SIG-M5 treated with dmso at 0.1 percent for 504 hours (cell line): ENCODE measurements at regions not wholly inside any gene's neighbourhood (a gene's known extent, or its start where the extent isn't known, plus 50 kb on each side); places are given as distances from the start of the nearest gene placed in this dataset.
"Not testable (repeated sequence)": the region's sequence is repeated elsewhere in the genome, so short reads cannot be mapped to it uniquely, and the experiment has no call there.

ENCODE experiments used
- DNase-seq: peaks from one replicate; lab custom pipeline; 2025; ENCODE audit not compliant: unreplicated experiment; lab: John Stamatoyannopoulos, UW

DNA sequence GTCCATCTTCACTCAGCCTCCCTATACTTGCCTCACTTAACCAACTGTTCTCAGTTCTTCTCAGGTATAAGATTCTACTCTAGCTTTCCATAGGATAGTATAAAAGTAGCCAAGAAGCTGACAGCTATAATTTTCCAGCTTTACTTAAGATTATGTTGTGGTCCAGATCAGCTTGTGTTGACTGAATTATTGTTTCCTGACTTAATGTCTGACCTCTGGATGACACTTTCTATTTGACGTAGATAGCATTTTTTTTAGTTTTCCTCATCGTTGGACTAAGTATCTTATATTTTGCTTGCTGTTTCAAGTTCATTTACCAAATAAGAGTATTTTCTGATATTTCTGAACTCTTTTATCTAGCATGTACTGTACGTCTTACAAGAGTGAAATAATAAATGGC lies 1272.5 kb upstream of the CDH2 start:
- DNase-seq: no peak

DNA sequence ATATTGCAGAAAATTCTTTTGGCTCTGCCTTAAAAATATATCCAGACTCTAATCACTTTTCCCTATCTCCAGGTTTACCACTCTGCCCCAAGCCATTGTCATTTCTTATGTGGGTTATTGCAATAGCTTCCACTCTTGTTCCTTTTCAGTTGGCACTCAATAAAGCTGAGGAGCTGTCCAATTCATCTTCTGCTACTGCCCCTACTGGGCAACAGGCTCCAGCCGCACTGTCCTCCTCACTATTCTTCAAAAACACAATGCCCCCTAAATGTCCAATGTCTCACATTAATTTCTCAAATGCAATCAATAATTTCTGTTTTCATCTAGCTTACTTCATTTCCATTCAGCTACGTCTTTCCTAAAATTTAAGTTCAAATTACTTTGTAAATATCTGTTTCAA lies 1262.5 kb upstream of the CDH2 start:
- no peak for DNase-seq

DNA sequence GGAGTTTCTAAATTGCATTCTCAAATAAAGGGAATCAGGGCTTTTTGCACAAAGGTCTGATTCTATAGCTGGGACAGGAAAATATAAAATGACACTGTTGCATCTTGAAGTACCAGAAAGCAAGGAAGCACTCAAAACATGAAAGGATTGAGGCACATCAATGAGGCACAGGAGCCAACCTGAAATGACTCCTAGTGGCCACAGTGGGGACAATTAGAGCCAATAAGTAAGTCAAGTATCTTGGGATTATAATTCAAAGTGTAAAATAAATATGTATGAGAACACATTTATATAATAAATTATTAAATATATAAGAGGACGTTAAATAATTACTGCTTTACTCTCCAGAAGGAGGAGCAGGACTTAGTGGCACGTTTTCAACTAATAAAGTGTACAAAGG lies 1259.5 kb upstream of the CDH2 start:
- DNase-seq: no peak

DNA sequence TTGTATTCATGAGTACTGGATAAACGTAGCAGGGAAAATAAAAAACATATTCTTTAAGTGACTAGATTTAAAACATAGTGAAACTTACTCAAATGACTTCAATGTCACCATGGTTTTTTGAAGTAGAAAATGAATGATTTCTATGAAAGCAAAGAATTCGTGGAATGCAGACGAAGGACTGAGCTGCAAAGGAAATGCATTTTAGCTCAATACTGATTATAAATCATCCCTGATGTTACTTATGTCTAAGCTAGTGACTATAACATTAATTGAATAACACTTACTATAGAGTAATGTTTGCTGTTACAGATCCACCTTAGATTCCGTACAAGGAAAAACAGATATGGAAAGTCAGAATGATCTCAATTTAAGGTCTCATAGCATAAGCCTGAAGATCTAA lies 1257.7 kb upstream of the CDH2 start:
- no peak for DNase-seq

DNA sequence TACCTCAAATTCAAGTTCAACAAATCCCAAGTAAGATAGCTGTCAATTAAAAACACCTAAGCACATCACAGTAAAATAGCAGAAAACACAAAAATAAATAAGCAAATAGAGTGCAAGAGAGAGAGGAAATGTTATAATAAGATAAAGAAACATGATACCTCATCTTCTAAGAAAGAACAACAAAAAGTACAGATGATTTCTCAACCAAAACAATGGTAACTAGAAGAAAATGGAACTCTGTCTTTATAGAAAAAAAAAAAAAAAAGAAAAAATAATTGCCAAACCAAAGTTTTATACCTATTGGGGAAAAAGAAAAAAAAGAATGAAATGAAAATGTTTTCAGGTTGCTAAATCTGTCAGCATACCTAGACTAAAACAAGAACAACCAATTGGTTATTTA lies 1253.5 kb upstream of the CDH2 start:
- DNase-seq: no peak

DNA sequence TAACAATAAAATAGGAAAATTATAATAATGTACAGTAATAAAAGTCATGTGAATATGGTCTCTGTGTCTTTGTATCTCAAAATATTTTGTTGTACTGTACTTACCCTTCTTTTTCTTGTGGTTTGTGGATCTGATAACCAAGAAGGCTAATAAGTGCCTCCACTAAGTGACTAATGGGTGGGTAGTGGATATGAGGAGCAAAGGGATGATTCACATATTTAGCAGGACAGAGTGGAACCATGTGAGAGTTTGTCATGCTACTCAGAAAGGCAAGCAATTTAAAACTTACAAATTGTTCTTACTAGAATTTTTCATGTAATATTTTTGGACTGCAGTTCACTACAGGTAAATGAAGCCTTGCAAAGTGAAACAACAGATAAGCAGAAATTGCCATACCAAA lies 1241.2 kb upstream of the CDH2 start:
- no peak for DNase-seq

DNA sequence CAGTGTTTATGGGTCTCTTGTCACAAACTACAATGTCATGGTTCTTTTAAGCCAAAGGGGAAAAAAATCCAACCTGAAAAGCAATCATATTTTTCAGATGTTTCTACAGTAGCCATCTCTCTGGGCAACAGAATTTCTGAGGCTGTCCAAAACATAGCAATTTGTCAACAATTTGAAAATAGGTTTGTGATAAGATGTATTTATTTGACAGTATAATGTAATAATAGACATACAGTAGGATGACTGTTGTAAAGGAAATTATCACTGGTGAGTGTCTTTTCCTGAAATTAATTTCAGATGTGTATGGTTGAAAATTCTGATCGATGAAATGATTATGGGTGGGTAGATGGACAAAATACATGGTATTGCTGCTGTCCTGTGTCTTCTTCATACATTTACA lies 1230.1 kb upstream of the CDH2 start:
- DNase-seq: no peak

DNA sequence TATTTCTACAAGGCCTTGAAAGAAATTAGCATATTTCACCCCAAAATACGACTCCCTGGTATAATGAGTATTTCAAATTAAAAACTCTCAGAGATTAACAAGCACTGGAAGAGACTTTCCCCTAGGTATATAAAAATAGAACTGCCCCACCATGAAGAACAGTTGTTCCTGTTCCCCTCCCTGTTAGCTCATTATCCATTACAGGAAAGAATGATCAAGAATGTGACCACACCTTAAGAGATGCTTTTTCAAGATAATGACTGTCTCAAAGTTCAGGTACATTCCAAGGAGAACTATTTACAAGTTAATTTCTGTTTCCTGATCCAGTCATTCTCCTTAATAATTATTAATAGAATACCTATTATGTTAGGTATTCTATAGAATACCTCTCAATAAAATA lies 1220.6 kb upstream of the CDH2 start:
- no peak for DNase-seq

DNA sequence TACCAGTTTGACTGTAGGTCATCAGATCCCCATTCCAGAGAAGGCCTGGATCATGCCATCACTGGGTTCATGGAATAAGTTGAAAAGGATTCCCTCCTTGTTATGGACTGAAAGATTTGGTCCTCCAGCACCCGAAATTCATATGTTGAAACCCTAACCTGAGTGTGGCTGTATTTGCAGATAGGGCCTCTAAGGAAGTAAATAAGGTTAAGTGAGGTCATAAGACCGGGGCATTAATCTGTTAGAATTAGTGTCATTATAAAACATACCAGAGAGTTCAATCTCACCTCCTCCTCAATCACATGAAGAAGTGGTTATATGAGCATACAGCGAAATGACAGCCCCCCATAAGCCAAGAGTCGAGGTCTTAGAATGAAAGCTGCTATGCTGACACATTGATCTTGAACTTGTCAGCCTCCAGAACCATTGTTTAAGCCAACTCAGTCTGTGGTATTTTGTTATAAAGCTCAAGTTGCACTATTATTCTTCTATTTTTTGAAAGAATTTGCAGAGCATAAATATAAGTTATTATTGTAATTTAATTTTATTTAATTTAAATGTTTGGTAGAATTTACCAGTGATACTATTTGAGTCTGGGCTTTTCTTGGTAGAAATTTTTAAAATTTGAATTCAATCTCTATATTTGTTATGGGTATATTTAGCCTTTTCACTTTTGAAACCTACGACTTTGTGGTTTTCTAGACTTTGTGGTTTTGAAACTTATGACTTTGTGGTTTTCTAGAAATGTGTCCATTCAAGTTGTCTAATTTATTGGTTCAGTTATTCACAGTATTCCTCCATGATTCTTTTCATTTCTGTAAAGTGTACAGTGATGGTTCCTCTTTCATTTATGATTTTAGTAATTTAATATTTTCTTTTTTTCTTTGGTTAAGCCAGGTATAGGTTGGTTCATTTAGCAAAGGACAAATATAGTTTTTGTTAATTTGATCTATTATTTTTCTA lies 1206.7 kb upstream of the CDH2 start:
- no peak for DNase-seq

DNA sequence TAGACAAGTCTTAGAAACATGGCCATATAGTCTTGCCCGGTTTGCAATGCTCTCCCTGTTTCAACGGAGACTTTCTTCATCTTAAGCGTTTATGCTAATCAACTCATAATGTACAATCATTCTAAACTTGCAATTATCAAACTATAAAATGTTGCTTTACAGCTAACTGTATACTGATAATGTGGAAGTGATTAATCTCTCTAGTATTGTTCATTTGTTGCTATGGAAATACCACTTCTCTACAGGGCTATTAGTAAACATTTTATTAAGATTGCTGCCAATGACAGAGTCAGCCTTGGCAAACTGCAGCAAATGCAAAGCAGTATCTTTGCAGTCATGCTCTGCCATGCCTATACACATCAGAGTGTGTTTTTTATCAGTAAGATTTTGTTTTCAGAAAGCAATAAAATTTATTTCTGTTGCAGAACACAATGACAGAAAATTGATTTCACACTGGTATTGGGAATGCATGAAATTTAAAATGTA lies 1201.8 kb upstream of the CDH2 start:
- no peak for DNase-seq

DNA sequence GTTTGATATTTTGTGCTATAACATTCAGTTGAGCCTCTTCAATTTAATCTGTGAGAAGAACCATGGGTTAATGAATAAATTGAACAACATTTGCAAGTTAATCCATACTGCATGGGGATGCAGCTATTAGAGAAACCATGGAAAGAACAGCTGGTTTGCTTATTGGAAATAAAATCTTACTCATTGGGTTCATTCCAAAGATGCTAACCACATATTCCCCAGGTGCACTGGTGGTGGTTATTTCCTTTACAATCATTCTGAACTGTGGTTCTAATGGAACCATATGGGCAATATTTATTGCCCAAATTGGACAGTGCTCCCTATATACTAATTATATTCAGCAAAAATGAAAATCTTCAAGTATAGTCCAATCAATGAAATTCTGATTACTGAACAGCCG lies 1200.4 kb upstream of the CDH2 start:
- DNase-seq: no peak

DNA sequence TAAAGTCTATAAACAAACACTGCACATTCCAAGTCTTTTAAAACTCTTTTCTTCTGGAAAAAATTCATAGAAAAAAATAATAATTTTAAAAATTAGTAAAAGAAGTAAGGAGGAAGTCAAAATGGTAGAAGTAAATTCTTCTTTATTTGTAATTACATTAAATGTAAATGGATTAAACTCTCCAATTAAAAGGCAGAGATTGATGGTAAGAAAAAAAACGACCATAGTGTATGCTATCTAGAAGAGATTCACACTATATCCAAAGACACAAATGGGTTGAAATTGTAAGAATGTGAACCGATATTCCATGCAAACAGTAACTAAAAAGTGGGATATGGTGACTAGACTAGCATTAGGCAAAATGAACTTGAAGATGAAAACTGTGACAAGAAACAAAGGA lies 1196.1 kb upstream of the CDH2 start:
- no peak for DNase-seq

DNA sequence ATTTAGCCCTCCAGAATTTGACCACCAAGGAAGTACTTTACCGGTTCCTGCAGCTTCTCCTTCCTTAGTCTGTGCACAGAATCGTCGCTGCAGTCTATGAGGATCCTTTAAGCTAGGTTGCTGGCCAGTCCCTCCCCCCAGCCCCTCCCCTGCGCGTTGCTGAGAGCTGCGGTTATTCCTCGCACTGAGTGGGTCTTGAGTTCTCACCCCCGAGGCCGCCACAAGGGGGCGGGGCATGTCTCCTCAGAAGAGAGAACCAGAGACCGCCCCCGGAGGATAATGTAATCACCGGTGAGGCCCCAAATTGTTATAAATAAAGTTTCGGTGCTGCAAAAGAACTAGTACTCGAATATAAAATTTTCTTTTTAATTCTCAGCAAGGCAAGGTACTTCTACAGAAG lies 1184.9 kb upstream of the CDH2 start:
- no peak for DNase-seq

DNA sequence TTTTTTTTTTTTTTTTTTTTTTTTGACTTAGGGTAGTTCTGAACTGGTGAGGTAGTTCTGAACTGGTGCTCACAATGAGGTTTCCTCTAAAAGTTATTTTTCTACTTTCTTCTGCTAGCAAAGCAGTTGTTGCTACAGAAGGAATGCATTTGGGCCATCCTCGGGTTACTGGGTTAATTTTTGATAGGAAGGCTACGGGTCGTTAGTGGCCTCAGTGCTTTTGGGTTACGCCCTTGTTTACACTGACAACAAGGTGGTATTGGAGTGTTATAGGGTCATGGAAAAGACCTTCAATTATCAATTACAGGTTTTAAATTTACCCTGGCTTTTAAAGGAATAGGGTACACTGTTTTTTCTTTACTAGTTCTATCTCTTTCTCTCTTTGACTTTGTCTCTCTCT lies 1183.7 kb upstream of the CDH2 start:
- DNase-seq: not testable (repeated sequence)

DNA sequence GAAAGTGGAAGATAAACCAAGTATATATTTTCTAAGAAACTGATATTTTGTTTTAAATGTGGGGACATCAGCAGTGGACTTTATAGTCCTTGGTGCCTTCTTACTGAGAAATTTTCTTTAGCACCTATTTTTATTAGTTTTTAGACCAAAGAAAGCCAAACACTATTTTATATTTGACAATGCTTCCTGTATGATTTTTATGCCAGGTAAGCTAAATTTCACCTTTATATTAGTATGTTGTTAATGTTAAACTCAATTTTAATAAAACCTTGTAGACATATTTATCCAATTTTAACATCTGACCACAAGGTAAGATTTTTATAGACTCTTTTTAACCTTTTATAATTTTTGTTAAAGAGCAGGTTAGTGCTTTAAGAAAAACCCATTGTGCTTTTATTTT lies 1182.3 kb upstream of the CDH2 start:
- DNase-seq: not testable (repeated sequence)

DNA sequence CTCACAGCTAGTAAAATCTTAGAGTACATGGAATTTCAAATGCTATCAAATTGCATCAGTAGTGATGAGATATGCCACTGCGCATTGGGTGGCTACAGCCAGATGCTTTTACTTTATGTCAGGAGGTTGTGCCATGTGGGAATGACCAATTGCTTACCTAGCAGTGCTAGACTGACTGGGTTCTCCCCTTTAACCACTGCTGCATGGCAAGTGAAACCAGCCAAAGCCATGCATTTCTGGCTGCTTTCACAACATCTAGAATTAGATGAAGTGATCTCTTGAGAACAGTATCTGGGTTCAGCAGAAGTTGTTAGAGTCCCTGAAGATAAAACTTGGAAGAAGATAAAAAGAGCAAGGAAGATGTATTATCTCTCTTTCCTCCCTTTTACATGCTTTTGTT lies 1174.2 kb upstream of the CDH2 start:
- no peak for DNase-seq

DNA sequence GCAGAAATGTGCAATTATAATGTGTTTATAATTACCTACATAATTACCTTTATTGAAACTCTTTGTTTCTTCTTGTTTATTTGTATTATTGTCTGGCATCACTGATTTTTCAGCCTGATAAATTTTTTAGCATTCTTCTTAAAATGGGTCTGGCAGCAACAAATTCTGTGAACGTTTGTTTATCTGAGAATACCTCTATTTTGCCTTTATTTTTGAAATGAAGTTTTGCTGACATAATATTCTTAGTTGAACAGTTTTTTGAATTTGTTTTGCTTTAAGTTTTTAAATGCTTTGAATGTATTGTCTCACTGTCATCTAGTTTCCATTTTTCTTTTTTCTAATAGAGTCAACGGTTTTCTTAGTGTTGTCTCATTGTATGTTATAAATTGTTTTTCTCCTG lies 1152.0 kb upstream of the CDH2 start:
- no peak for DNase-seq

DNA sequence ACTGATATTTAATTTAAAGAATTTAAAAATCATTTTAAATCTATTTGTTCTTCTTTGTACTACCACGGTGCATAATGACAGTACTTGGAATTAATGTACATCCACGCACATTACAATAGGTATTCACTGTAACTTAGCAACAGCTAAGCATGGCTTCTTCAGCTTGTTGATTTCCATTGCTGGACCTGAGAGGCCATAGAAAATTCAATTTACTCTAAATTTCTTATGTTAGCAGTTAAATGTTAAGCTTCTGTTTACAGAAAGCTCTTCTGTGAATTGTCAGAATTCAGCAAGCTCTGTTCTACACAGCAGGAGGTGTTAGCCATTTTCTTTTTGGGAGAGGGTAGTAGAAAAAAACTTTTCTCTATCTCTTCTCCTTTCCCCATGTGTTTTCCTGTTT lies 1149.3 kb upstream of the CDH2 start:
- no peak for DNase-seq

DNA sequence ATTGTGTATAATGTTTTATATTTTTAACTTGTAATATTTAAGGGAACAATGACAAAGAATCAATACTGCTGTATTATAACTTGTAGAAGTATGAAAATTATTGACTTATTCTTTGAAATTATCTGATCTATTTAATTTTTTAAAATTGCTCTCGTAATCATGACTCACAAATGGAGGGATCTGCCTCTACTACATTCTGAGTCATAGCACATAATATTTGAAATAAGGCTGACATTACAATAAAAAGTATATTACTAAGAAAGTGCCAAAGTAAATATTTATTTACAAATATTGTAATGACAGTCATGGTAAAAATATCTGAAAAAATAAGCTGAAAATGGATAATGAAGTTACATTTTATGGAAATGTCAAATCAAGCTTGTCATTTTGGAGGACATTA lies 1144.6 kb upstream of the CDH2 start:
- no peak for DNase-seq

DNA sequence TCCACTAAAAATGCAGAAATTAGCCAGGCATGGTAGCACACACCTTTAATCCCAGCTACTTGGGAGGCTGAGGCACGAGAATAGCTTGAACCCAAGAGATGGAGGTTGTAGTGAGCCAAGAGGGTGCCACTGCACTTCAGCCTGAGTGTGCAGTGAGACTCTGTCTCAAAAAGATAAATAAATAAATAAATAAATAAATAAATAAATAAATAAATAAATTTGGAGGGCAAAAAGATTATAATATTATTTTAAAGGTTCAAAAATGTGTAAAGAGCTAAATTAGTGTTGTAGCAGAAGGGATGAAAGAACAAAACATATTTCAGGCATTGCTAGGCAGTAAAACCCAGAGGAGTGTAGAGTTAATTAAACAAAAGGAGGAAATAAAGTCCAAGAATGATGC lies 1136.4 kb upstream of the CDH2 start:
- no peak for DNase-seq

DNA sequence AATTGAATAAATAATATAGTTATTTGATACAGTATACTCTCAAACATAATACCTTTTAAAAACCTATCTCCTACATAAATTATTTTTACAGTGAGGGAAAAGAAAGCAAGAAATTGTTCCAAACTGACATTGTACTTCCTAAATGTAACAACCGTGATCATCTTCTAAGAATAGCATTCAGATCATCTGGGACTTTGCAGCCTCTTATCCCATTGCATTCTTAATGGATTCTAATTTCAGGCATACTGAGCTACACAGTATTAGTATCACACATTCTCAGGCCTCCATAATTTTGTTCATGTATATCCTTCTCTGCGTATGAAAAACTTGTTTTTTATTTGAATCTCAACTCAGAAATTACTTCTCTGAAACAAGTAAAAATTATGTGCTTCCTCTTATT lies 1134.7 kb upstream of the CDH2 start:
- no peak for DNase-seq

DNA sequence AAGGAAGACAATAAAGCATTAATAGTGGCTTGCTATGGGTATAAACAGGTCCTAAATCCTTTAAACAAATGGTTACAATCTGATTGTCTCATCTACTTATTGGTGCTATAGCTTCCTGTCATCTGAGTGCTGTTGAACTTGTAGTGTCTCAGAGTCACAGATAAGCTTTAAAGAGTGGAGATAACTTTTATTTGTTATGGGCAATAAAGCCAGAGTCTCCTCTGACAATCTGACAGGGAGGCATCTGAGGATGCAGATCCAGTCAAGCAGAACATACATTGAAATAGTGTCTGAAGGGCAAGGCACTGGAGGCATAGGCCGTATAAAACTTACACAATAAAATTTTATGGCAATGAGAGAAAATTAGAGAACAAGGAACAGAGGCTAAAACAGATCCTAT lies 1132.4 kb upstream of the CDH2 start:
- DNase-seq: no peak

DNA sequence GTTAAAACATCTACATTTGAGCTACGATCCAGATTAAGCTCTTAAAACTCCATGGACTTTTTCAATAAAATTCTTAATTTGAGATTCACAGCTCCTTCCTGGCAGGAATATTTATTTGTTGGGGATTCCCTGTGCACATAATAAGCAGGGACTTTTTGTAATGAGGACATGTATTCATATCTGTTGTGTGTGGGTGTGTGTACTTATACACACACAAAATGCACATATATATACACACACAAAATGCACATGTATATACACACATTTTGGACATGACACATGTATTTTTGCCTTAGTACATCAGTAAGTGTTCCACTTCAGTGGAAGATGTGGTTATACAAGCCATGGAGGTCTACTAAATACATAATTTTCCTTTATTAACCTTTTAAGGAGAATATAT lies 1131.1 kb upstream of the CDH2 start:
- no peak for DNase-seq
